ENCODE measurements at regions not wholly inside any gene's neighbourhood (a gene's known extent, or its start where the extent isn't known, plus 50 kb on each side); places are given as distances from the start of the nearest gene placed in this dataset.

GRCh38 chr3:84825817-84826216, 133.0 kb upstream of the CADM2 start:
- Histone ChIP-seq H3K36me3 (ENCODE audit: control insufficient read depth, insufficient read depth, low read length) (no peaks in the 10 kb centered on the region), H3K27ac (ENCODE audit: low read length) (no peak overlapping the region), H3K9me3 (ENCODE audit: control insufficient read depth, insufficient read depth, low read length) (no peaks in the 10 kb centered on the region), H3K4me1 (ENCODE audit: control insufficient read depth, insufficient read depth, low read length) (no peaks in the 10 kb centered on the region), H3K27me3 (ENCODE audit: control insufficient read depth, insufficient read depth, low read length) (no peaks in the 10 kb centered on the region), H3K4me3 (ENCODE audit: low read length) (no peak overlapping the region)
- no CpG with 5 or more reads among the region's 1 CpG for WGBS (ENCODE audit: insufficient coverage, insufficient read length)
- no peak for DNase-seq (ENCODE audit: low read depth, low spot score)

GRCh38 chr3:84830476-84830875, 128.3 kb upstream of the CADM2 start:
- Histone ChIP-seq H3K4me3 (ENCODE audit: low read length) (no peak overlapping the region), H3K27ac (ENCODE audit: low read length) (no peak overlapping the region), H3K36me3 (ENCODE audit: control insufficient read depth, insufficient read depth, low read length) (no peaks in the 10 kb centered on the region), H3K9me3 (ENCODE audit: control insufficient read depth, insufficient read depth, low read length) (no peaks in the 10 kb centered on the region), H3K4me1 (ENCODE audit: control insufficient read depth, insufficient read depth, low read length) (no peaks in the 10 kb centered on the region), H3K27me3 (ENCODE audit: control insufficient read depth, insufficient read depth, low read length) (no peaks in the 10 kb centered on the region)
- DNase-seq (ENCODE audit: low read depth, low spot score) = no peak
- no CpG with 5 or more reads among the region's 2 CpGs for WGBS (ENCODE audit: insufficient coverage, insufficient read length)

- Histone ChIP-seq H3K27ac (ENCODE audit: low read length) (no peak overlapping the region), H3K4me3 (ENCODE audit: low read length) (no peak overlapping the region), H3K9me3 (ENCODE audit: control insufficient read depth, insufficient read depth, low read length) (no peaks in the 10 kb centered on the region), H3K36me3 (ENCODE audit: control insufficient read depth, insufficient read depth, low read length) (no peaks in the 10 kb centered on the region), H3K4me1 (ENCODE audit: control insufficient read depth, insufficient read depth, low read length) (peaks cover 1% of the 10 kb centered on the region; the same call in 1 of the 2 replicates), H3K27me3 (ENCODE audit: control insufficient read depth, insufficient read depth, low read length) (no peaks in the 10 kb centered on the region)
- no CpG with 5 or more reads among the region's 2 CpGs for WGBS (ENCODE audit: insufficient coverage, insufficient read length)
- DNase-seq (ENCODE audit: low read depth, low spot score) = no peak
These were observed 123.4 kb upstream of the CADM2 start for GRCh38 chr3:84835366-84835765.

- no CpG with 5 or more reads among the region's 2 CpGs for WGBS (ENCODE audit: insufficient coverage, insufficient read length)
- Histone ChIP-seq H3K27me3 (ENCODE audit: control insufficient read depth, insufficient read depth, low read length) (no peaks in the 10 kb centered on the region), H3K4me1 (ENCODE audit: control insufficient read depth, insufficient read depth, low read length) (peaks cover 1% of the 10 kb centered on the region; the same call in 1 of the 2 replicates), H3K27ac (ENCODE audit: low read length) (no peak overlapping the region), H3K9me3 (ENCODE audit: control insufficient read depth, insufficient read depth, low read length) (no peaks in the 10 kb centered on the region), H3K36me3 (ENCODE audit: control insufficient read depth, insufficient read depth, low read length) (no peaks in the 10 kb centered on the region), H3K4me3 (ENCODE audit: low read length) (no peak overlapping the region)
- peak; percentile 82 for DNase-seq (ENCODE audit: low read depth, low spot score)
These were observed 121.8 kb upstream of the CADM2 start for GRCh38 chr3:84836961-84837360.

- no peaks in the 10 kb centered on the region for H3K27me3 ChIP-seq (ENCODE audit: control insufficient read depth, insufficient read depth, low read length)
- H3K4me1 ChIP-seq (ENCODE audit: control insufficient read depth, insufficient read depth, low read length) = no peaks in the 10 kb centered on the region
- H3K9me3 ChIP-seq (ENCODE audit: control insufficient read depth, insufficient read depth, low read length) = no peaks in the 10 kb centered on the region
- H3K4me3 ChIP-seq (ENCODE audit: low read length) = no peak overlapping the region
- H3K27ac ChIP-seq (ENCODE audit: low read length) = no peak overlapping the region
- WGBS (ENCODE audit: insufficient coverage, insufficient read length) = no CpG with 5 or more reads among the region's 3 CpGs
- DNase-seq (ENCODE audit: low read depth, low spot score) = no peak
- no peaks in the 10 kb centered on the region for H3K36me3 ChIP-seq (ENCODE audit: control insufficient read depth, insufficient read depth, low read length)
These were observed 81.7 kb upstream of the CADM2 start for GRCh38 chr3:84877092-84877491.

- no CpG with 5 or more reads among the region's 2 CpGs for WGBS (ENCODE audit: insufficient coverage, insufficient read length)
- H3K27ac ChIP-seq (ENCODE audit: low read length) = no peak overlapping the region
- no peaks in the 10 kb centered on the region for H3K4me1 ChIP-seq (ENCODE audit: control insufficient read depth, insufficient read depth, low read length)
- H3K4me3 ChIP-seq (ENCODE audit: low read length) = no peak overlapping the region
- H3K9me3 ChIP-seq (ENCODE audit: control insufficient read depth, insufficient read depth, low read length) = no peaks in the 10 kb centered on the region
- no peak for DNase-seq (ENCODE audit: low read depth, low spot score)
- no peaks in the 10 kb centered on the region for H3K27me3 ChIP-seq (ENCODE audit: control insufficient read depth, insufficient read depth, low read length)
- no peaks in the 10 kb centered on the region for H3K36me3 ChIP-seq (ENCODE audit: control insufficient read depth, insufficient read depth, low read length)
These were observed 77.5 kb upstream of the CADM2 start for GRCh38 chr3:84881288-84881687.

- Histone ChIP-seq H3K27me3 (ENCODE audit: control insufficient read depth, insufficient read depth, low read length) (no peaks in the 10 kb centered on the region), H3K36me3 (ENCODE audit: control insufficient read depth, insufficient read depth, low read length) (no peaks in the 10 kb centered on the region), H3K9me3 (ENCODE audit: control insufficient read depth, insufficient read depth, low read length) (no peaks in the 10 kb centered on the region), H3K4me3 (ENCODE audit: low read length) (no peak overlapping the region), H3K27ac (ENCODE audit: low read length) (no peak overlapping the region), H3K4me1 (ENCODE audit: control insufficient read depth, insufficient read depth, low read length) (no peaks in the 10 kb centered on the region)
- DNase-seq (ENCODE audit: low read depth, low spot score) = no peak
- WGBS (ENCODE audit: insufficient coverage, insufficient read length) = no CpG with 5 or more reads among the region's 14 CpGs
These were observed 73.4 kb upstream of the CADM2 start for GRCh38 chr3:84885199-84885882.

GRCh38 chr3:84891851-84892250, 66.9 kb upstream of the CADM2 start:
- no peak for DNase-seq (ENCODE audit: low read depth, low spot score)
- Histone ChIP-seq H3K27me3 (ENCODE audit: control insufficient read depth, insufficient read depth, low read length) (no peaks in the 10 kb centered on the region), H3K27ac (ENCODE audit: low read length) (no peak overlapping the region), H3K36me3 (ENCODE audit: control insufficient read depth, insufficient read depth, low read length) (no peaks in the 10 kb centered on the region), H3K9me3 (ENCODE audit: control insufficient read depth, insufficient read depth, low read length) (no peaks in the 10 kb centered on the region), H3K4me3 (ENCODE audit: low read length) (no peak overlapping the region), H3K4me1 (ENCODE audit: control insufficient read depth, insufficient read depth, low read length) (no peaks in the 10 kb centered on the region)
- WGBS (ENCODE audit: insufficient coverage, insufficient read length) = no CpG with 5 or more reads among the region's 1 CpG

- Histone ChIP-seq H3K27ac (ENCODE audit: low read length) (no peak overlapping the region), H3K27me3 (ENCODE audit: control insufficient read depth, insufficient read depth, low read length) (no peaks in the 10 kb centered on the region), H3K9me3 (ENCODE audit: control insufficient read depth, insufficient read depth, low read length) (no peaks in the 10 kb centered on the region), H3K4me1 (ENCODE audit: control insufficient read depth, insufficient read depth, low read length) (no peaks in the 10 kb centered on the region), H3K36me3 (ENCODE audit: control insufficient read depth, insufficient read depth, low read length) (no peaks in the 10 kb centered on the region), H3K4me3 (ENCODE audit: low read length) (no peak overlapping the region)
- no CpG with 5 or more reads among the region's 3 CpGs for WGBS (ENCODE audit: insufficient coverage, insufficient read length)
- DNase-seq (ENCODE audit: low read depth, low spot score) = no peak
These were observed 65.6 kb upstream of the CADM2 start for GRCh38 chr3:84893211-84893610.

GRCh38 chr3:84904212-84904611, 54.6 kb upstream of the CADM2 start:
- no peak for DNase-seq (ENCODE audit: low read depth, low spot score)
- Histone ChIP-seq H3K4me1 (ENCODE audit: control insufficient read depth, insufficient read depth, low read length) (no peaks in the 10 kb centered on the region), H3K9me3 (ENCODE audit: control insufficient read depth, insufficient read depth, low read length) (no peaks in the 10 kb centered on the region), H3K27me3 (ENCODE audit: control insufficient read depth, insufficient read depth, low read length) (no peaks in the 10 kb centered on the region), H3K4me3 (ENCODE audit: low read length) (no peak overlapping the region), H3K27ac (ENCODE audit: low read length) (no peak overlapping the region), H3K36me3 (ENCODE audit: control insufficient read depth, insufficient read depth, low read length) (no peaks in the 10 kb centered on the region)

GRCh38 chr3:84904816-84905555, 53.8 kb upstream of the CADM2 start:
- H3K9me3 ChIP-seq (ENCODE audit: control insufficient read depth, insufficient read depth, low read length) = no peaks in the 10 kb centered on the region

More at GRCh38 chr3:84904816-84905555, 53.8 kb upstream of the CADM2 start:
- WGBS (ENCODE audit: insufficient coverage, insufficient read length) = no CpG with 5 or more reads among the region's 21 CpGs
- DNase-seq (ENCODE audit: low read depth, low spot score) = peak; percentile 1
- Histone ChIP-seq H3K27ac (ENCODE audit: low read length) (no peak overlapping the region), H3K4me1 (ENCODE audit: control insufficient read depth, insufficient read depth, low read length) (no peaks in the 10 kb centered on the region), H3K4me3 (ENCODE audit: low read length) (no peak overlapping the region), H3K27me3 (ENCODE audit: control insufficient read depth, insufficient read depth, low read length) (no peaks in the 10 kb centered on the region), H3K36me3 (ENCODE audit: control insufficient read depth, insufficient read depth, low read length) (no peaks in the 10 kb centered on the region)

Data from iPS DF 6.9 (cell line).